IMR-90 (cell line): ENCODE measurements at regions not wholly inside any gene's neighbourhood (a gene's known extent, or its start where the extent isn't known, plus 50 kb on each side); places are given as distances from the start of the nearest gene placed in this dataset.

Source experiments
- ATAC-seq: fragments of 200-7000 bp; cut with Tn5 transposase; 2 replicates; pipeline ENCODE4 v1.9.1; 2020; ENCODE audit warnings: low read depth, mild to moderate bottlenecking, moderate library complexity
- BruUV-seq: library from RNA; stranded (reverse); fragments of 400-500 nt; replicated peaks from 2 replicates; lab custom pipeline; 2021; lab: Mats Ljungman, UMichigan
- CTCF ChIA-PET: fragments of 300-600 bp; formaldehyde crosslinking; extraction: SDS; loops from one replicate; lab custom pipeline; 2021; ENCODE audit warnings: antibody characterized with exemption; lab: Yijun Ruan, JAX
- POLR2A ChIA-PET: fragments of 300-600 bp; sonication (Branson Sonifier 250); formaldehyde crosslinking; loops from one replicate; lab custom pipeline; 2022; ENCODE audit warnings: antibody characterized with exemption; ENCODE audit not compliant: unreplicated experiment; lab: Charles Lee
- DNase-seq: peaks from one replicate; pipeline ENCODE4 v3.0.0; 2013
- H2AFZ ChIP-seq: replicated peaks from 2 replicates; pipeline ENCODE3; 2013; ENCODE audit warnings: low read length, mild to moderate bottlenecking; ENCODE audit not compliant: poor library complexity
- H2AK5ac ChIP-seq: 2 replicates; pipeline ENCODE4 v1.6.1; 2013; ENCODE audit warnings: low read depth, low read length, inconsistent platforms
- H2AK9ac ChIP-seq: replicated peaks from 2 replicates; pipeline ENCODE3; 2013; ENCODE audit warnings: mild to moderate bottlenecking, low read depth, low read length, moderate library complexity; ENCODE audit not compliant: poor library complexity
- H2BK120ac ChIP-seq: 2 replicates; pipeline ENCODE4 v1.6.1; 2013; ENCODE audit warnings: low read depth, low read length, inconsistent platforms
- H2BK15ac ChIP-seq: 3 replicates; pipeline ENCODE4 v1.6.1; 2013; ENCODE audit warnings: low read depth, low read length, inconsistent platforms
- H2BK20ac ChIP-seq: 2 replicates; pipeline ENCODE4 v1.6.1; 2013; ENCODE audit warnings: low read depth, mild to moderate bottlenecking, inconsistent platforms, low read length, moderate library complexity
- H2BK5ac ChIP-seq: 2 replicates; pipeline ENCODE4 v1.6.1; 2013; ENCODE audit warnings: mild to moderate bottlenecking, low read depth, low read length, inconsistent platforms; ENCODE audit not compliant: poor library complexity, severe bottlenecking
- H3K14ac ChIP-seq: replicated peaks from 2 replicates; pipeline ENCODE4 v1.6.1; 2013; ENCODE audit warnings: low read depth, low read length, inconsistent platforms
- H3K18ac ChIP-seq: 2 replicates; pipeline ENCODE4 v1.6.1; 2013; ENCODE audit warnings: low read depth, low read length, control low read depth
- H3K23ac ChIP-seq: 2 replicates; pipeline ENCODE4 v1.6.1; 2013; ENCODE audit warnings: low read depth, low read length, inconsistent platforms
- H3K27ac ChIP-seq: 2 replicates; pipeline ENCODE4 v1.5.1; 2013; ENCODE audit warnings: mild to moderate bottlenecking, control low read depth, low read length; ENCODE audit not compliant: insufficient read depth
- H3K27me3 ChIP-seq: 2 replicates; pipeline ENCODE4 v1.6.1; 2013; ENCODE audit warnings: low read length; ENCODE audit not compliant: control insufficient read depth, insufficient read depth
- H3K36me3 ChIP-seq: 2 replicates; pipeline ENCODE4 v1.6.1; 2013; ENCODE audit warnings: low read length, mixed read lengths; ENCODE audit not compliant: control insufficient read depth, insufficient read depth
- H3K4ac ChIP-seq: 2 replicates; pipeline ENCODE4 v1.6.1; 2013; ENCODE audit warnings: low read depth, low read length, inconsistent platforms
- H3K4me1 ChIP-seq: 2 replicates; pipeline ENCODE4 v1.6.1; 2013; ENCODE audit warnings: low read length, mixed read lengths; ENCODE audit not compliant: control insufficient read depth, insufficient read depth
- H3K4me2 ChIP-seq: 2 replicates; pipeline ENCODE4 v1.6.1; 2013; ENCODE audit warnings: low read depth, mild to moderate bottlenecking, control low read depth, low read length, moderate library complexity
- H3K4me3 ChIP-seq: 2 replicates; pipeline ENCODE4 v1.5.1; 2013; ENCODE audit warnings: low read depth, mild to moderate bottlenecking, control low read depth, low read length, moderate library complexity; ENCODE audit not compliant: insufficient read depth
- H3K56ac ChIP-seq: 2 replicates; pipeline ENCODE4 v1.6.1; 2013; ENCODE audit warnings: low read length, inconsistent platforms; ENCODE audit not compliant: insufficient read depth; ENCODE audit errors: extremely low read depth
- H3K79me1 ChIP-seq, 2 experiments: 2 replicates each; pipeline ENCODE4 v1.6.1; 2013; ENCODE audit warnings: low read length in 2 of 2, inconsistent platforms in 1 of 2, low read depth in 1 of 2
- H3K9ac ChIP-seq: 2 replicates; pipeline ENCODE4 v1.6.1; 2013; ENCODE audit warnings: low read depth, low read length, control low read depth
- H3K9me1 ChIP-seq: 2 replicates; pipeline ENCODE4 v1.6.1; 2013; ENCODE audit warnings: low read length, inconsistent platforms; ENCODE audit not compliant: insufficient read depth
- H3K9me3 ChIP-seq: 2 replicates; pipeline ENCODE4 v1.6.1; 2013; ENCODE audit warnings: low read length; ENCODE audit not compliant: control insufficient read depth, insufficient read depth
- H4K20me1 ChIP-seq: 2 replicates; pipeline ENCODE4 v1.6.1; 2013; ENCODE audit warnings: low read length, inconsistent platforms; ENCODE audit not compliant: insufficient read depth
- H4K5ac ChIP-seq: 2 replicates; pipeline ENCODE4 v1.6.1; 2013; ENCODE audit warnings: mild to moderate bottlenecking, low read depth, low read length, control low read depth
- H4K8ac ChIP-seq, 2 experiments: 2 replicates each; pipeline ENCODE4 v1.6.1; 2013; ENCODE audit warnings: low read depth in 2 of 2, low read length in 2 of 2, control low read depth in 1 of 2, inconsistent platforms in 1 of 2
- H4K91ac ChIP-seq: 2 replicates; pipeline ENCODE4 v1.6.1; 2013; ENCODE audit warnings: low read depth, low read length, inconsistent platforms; ENCODE audit not compliant: insufficient read depth
- BHLHE40 ChIP-seq: fragments of 150-350 bp; IDR thresholded peaks from 2 replicates; pipeline ENCODE4 v1.6.1; 2016; ENCODE audit warnings: mild to moderate bottlenecking, low read depth, low read length
- CEBPB ChIP-seq: IDR thresholded peaks from 2 replicates; pipeline ENCODE4 v1.6.1; 2012; ENCODE audit warnings: low read depth, low read length, improper control_type of control experiment
- CHD1 ChIP-seq: IDR thresholded peaks from 2 replicates; pipeline ENCODE4 v1.6.1; 2012; ENCODE audit warnings: low read depth, low read length, improper control_type of control experiment
- CTCF ChIP-seq: conservative IDR thresholded peaks from 2 replicates; pipeline ENCODE4 v1.5.1; 2012; ENCODE audit warnings: mild to moderate bottlenecking, low read depth, low read length, improper control_type of control experiment
- ELK1 ChIP-seq: fragments of 150-350 bp; IDR thresholded peaks from 2 replicates; pipeline ENCODE4 v1.6.1; 2016; ENCODE audit warnings: low read depth, mild to moderate bottlenecking, low read length, moderate library complexity, borderline replicate concordance
- FOS ChIP-seq: fragments of 150-350 bp; IDR thresholded peaks from 2 replicates; pipeline ENCODE4 v1.6.1; 2016; ENCODE audit warnings: low read depth, low read length
- MAFK ChIP-seq: IDR thresholded peaks from 2 replicates; pipeline ENCODE4 v1.6.1; 2012; ENCODE audit warnings: low read depth, low read length, improper control_type of control experiment
- MAZ ChIP-seq: IDR thresholded peaks from 2 replicates; pipeline ENCODE4 v1.6.1; 2012; ENCODE audit warnings: low read depth, mild to moderate bottlenecking, low read length, improper control_type of control experiment, moderate library complexity, borderline replicate concordance
- MXI1 ChIP-seq: IDR thresholded peaks from 2 replicates; pipeline ENCODE4 v1.6.1; 2012; ENCODE audit warnings: low read depth, mild to moderate bottlenecking, low read length, moderate library complexity, borderline replicate concordance
- NFE2L2 ChIP-seq: fragments of 150-350 bp; IDR thresholded peaks from 2 replicates; pipeline ENCODE4 v1.6.1; 2016; ENCODE audit warnings: low read depth, mild to moderate bottlenecking, low read length
- POLR2A ChIP-seq: IDR thresholded peaks from 2 replicates; pipeline ENCODE4 v1.6.1; 2012; ENCODE audit warnings: mild to moderate bottlenecking, low read depth, low read length
- RAD21 ChIP-seq: IDR thresholded peaks from 2 replicates; pipeline ENCODE4 v1.6.1; 2012; ENCODE audit warnings: low read length, improper control_type of control experiment
- RCOR1 ChIP-seq: IDR thresholded peaks from 2 replicates; pipeline ENCODE4 v1.6.1; 2012; ENCODE audit warnings: mild to moderate bottlenecking, low read length, improper control_type of control experiment; ENCODE audit not compliant: insufficient replicate concordance
- RFX5 ChIP-seq: IDR thresholded peaks from 2 replicates; pipeline ENCODE4 v1.8.0; 2012; ENCODE audit warnings: low read depth, mild to moderate bottlenecking, low read length, moderate library complexity
- SMC3 ChIP-seq: fragments of 150-350 bp; IDR thresholded peaks from 2 replicates; pipeline ENCODE4 v1.6.1; 2016; ENCODE audit warnings: low read depth, mild to moderate bottlenecking, antibody characterized with exemption, low read length, moderate library complexity
- USF2 ChIP-seq: fragments of 150-350 bp; IDR thresholded peaks from 2 replicates; pipeline ENCODE4 v1.6.1; 2017; ENCODE audit warnings: mild to moderate bottlenecking, antibody characterized with exemption, low read length, low read depth
- WGBS, 2 experiments: methylation state at CpG; one replicate each; pipeline versions ENCODE4 v1.1.5 to v1.1.7; 2013; ENCODE audit warnings: missing lambda C conversion rate in 2 of 2; ENCODE audit not compliant: insufficient read length in 1 of 2; ENCODE audit errors: extremely low coverage in 2 of 2; 5-methylcytosine and 5-hydroxymethylcytosine counted together
- dilution Hi-C: fragments of 300-500 bp; cut with HindIII; formaldehyde crosslinking; loops from one replicate; pipeline ENCODE4 v1.14.3; 2018; ENCODE audit warnings: low sequenced_read_pairs; ENCODE audit not compliant: unreplicated experiment
- in situ Hi-C: fragments of 300-500 bp; cut with MboI; formaldehyde crosslinking; loops from 3 replicates; pipeline ENCODE4 v1.14.3; 2019; ENCODE audit warnings: low sequenced_read_pairs, inconsistent platforms, mixed read lengths
- intact Hi-C: fragments of 100-400 bp; cut with micrococcal nuclease; formaldehyde crosslinking; loops from 2 replicates; pipeline ENCODE4 v1.10.0; 2022

- H2BK20ac ChIP-seq = no peak overlapping the region
- no peaks in the 10 kb centered on the region for H3K9me3 ChIP-seq
- dilution Hi-C loops = no loop called here
- H4K8ac ChIP-seq = no peak overlapping the region
- intact Hi-C loops = no loop called here
- WGBS, 2 experiments = 57% methylated on average over 3 of the region's 11 CpGs; no CpG with 5 or more reads in 1 of the 2 experiments
- H3K9me1 ChIP-seq = no peaks in the 10 kb centered on the region
- H2AFZ ChIP-seq = no peak overlapping the region
- no peak overlapping the region for H3K4me2 ChIP-seq
- H3K4me1 ChIP-seq = no peaks in the 10 kb centered on the region
- BruUV-seq = no TSS peak
- H3K27me3 ChIP-seq = no peaks in the 10 kb centered on the region; the same call in 1 of the 2 replicates
- H4K91ac ChIP-seq = no peak overlapping the region
- H3K9ac ChIP-seq = no peak overlapping the region
- no peak overlapping the region for H2AK9ac ChIP-seq
- no peak overlapping the region for H2BK120ac ChIP-seq
- no peaks in the 10 kb centered on the region for H4K20me1 ChIP-seq
- ChIA-PET POLR2A (no interaction called here), CTCF (interaction anchor here (1.1 kb wide), 1 partner anchor 21 kb away, joined by 3 read pairs; no protein-coding TSS in a partner anchor)
- no peak for TF ChIP-seq POLR2A
- no peak for TF ChIP-seq CTCF
- no peak for TF ChIP-seq NFE2L2
- no peak for TF ChIP-seq CHD1
- TF ChIP-seq USF2 = no peak
- no peak for TF ChIP-seq RFX5
- no peak for TF ChIP-seq RAD21
- TF ChIP-seq MXI1 = no peak
- TF ChIP-seq BHLHE40 = no peak
- TF ChIP-seq CEBPB = no peak
- no peak for TF ChIP-seq FOS
- no peak for TF ChIP-seq SMC3
- TF ChIP-seq ELK1 = no peak
- TF ChIP-seq RCOR1 = no peak
- TF ChIP-seq MAFK = no peak
- TF ChIP-seq MAZ = no peak
- H3K56ac ChIP-seq = no peak overlapping the region
- no peaks in the 10 kb centered on the region for H3K36me3 ChIP-seq
- H3K27ac ChIP-seq = no peak overlapping the region
- no peak overlapping the region for H2AK5ac ChIP-seq
- no peaks in the 10 kb centered on the region for H3K79me1 ChIP-seq
- H2BK15ac ChIP-seq = no peak overlapping the region
- H2BK5ac ChIP-seq = no peak overlapping the region
- H4K5ac ChIP-seq = no peak overlapping the region
- H3K4ac ChIP-seq = no peak overlapping the region
- in situ Hi-C loops = no loop called here
- H3K4me3 ChIP-seq = no peak overlapping the region
- DNase-seq = no peak
- H3K23ac ChIP-seq = no peak overlapping the region
- H3K18ac ChIP-seq = no peak overlapping the region
- ATAC-seq = no peak
- no peak overlapping the region for H3K14ac ChIP-seq
These were observed 252.5 kb downstream of the PTPRU start for GRCh38 chr1:29488794-29489311.
